ENCODE measurements at regions not wholly inside any gene's neighbourhood (a gene's known extent, or its start where the extent isn't known, plus 50 kb on each side); places are given as distances from the start of the nearest gene placed in this dataset.

GRCh38 chr7:136079066-136079465, 101.9 kb upstream of the MTPN start:
- no peak overlapping the region for H3K4me3 ChIP-seq (ENCODE audit: control insufficient read depth, low read depth, low read length)
- no peak for DNase-seq (ENCODE audit: low read depth)
- no peak for TF ChIP-seq CTCF (conservative IDR thresholded peaks at IDR 0.05; ENCODE audit: control insufficient read depth, insufficient read depth, low read depth, low read length)

DNA sequence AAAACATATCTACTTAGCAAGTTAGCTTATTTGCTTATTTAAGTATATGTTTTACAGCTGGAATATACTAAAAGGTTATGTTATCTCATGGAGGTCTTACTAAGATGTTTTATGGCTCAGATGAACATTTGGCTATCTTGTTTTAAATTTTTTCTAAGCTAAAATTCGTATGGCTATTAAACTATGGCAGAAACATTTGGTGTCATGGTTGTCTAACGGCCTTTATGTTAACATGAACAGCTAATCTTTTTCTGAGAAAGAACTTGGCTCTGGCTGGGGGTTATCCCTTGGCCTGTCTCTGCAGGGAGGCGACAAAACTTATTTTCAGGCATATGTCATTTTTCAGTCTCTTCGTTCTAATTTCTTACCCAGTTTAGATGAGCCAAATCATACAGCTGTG, 101.5 kb upstream of the MTPN start:
- DNase-seq (ENCODE audit: low read depth), result no peak
- no peak overlapping the region for H3K4me3 ChIP-seq (ENCODE audit: control insufficient read depth, low read depth, low read length)
- no peak for TF ChIP-seq CTCF (conservative IDR thresholded peaks at IDR 0.05; ENCODE audit: control insufficient read depth, insufficient read depth, low read depth, low read length)

GRCh38 chr7:136076954-136077353, 99.8 kb upstream of the MTPN start:
- no peak for TF ChIP-seq CTCF (conservative IDR thresholded peaks at IDR 0.05; ENCODE audit: control insufficient read depth, insufficient read depth, low read depth, low read length)
- no peak overlapping the region for H3K4me3 ChIP-seq (ENCODE audit: control insufficient read depth, low read depth, low read length)
- DNase-seq (ENCODE audit: low read depth), result no peak

GRCh38 chr7:136074843-136075242, 97.7 kb upstream of the MTPN start:
- DNase-seq (ENCODE audit: low read depth), result no peak
- no peak overlapping the region for H3K4me3 ChIP-seq (ENCODE audit: control insufficient read depth, low read depth, low read length)
- TF ChIP-seq CTCF (conservative IDR thresholded peaks at IDR 0.05; ENCODE audit: control insufficient read depth, insufficient read depth, low read depth, low read length), result no peak

GRCh38 chr7:136072447-136072846, 95.3 kb upstream of the MTPN start:
- no peak overlapping the region for H3K4me3 ChIP-seq (ENCODE audit: control insufficient read depth, low read depth, low read length)
- DNase-seq (ENCODE audit: low read depth), result no peak
- TF ChIP-seq CTCF (conservative IDR thresholded peaks at IDR 0.05; ENCODE audit: control insufficient read depth, insufficient read depth, low read depth, low read length), result no peak

GRCh38 chr7:136070736-136071505, 93.8 kb upstream of the MTPN start:
- no peak overlapping the region for H3K4me3 ChIP-seq (ENCODE audit: control insufficient read depth, low read depth, low read length)
- peak; percentile 18 for DNase-seq (ENCODE audit: low read depth)
- TF ChIP-seq CTCF (conservative IDR thresholded peaks at IDR 0.05; ENCODE audit: control insufficient read depth, insufficient read depth, low read depth, low read length), result no peak

Measured in fibroblast of mammary gland (primary cell).